ENCODE measurements at regions not wholly inside any gene's neighbourhood (a gene's known extent, or its start where the extent isn't known, plus 50 kb on each side); places are given as distances from the start of the nearest gene placed in this dataset.
"Not testable (repeated sequence)": the region's sequence is repeated elsewhere in the genome, so short reads cannot be mapped to it uniquely, and the experiment has no call there.

- DNase-seq, result no peak
Measured at GRCh38 chr5:159582756-159583541, 252.7 kb upstream of the IL12B start.

GRCh38 chr5:159586921-159587320 is 256.6 kb upstream of the IL12B start:
- DNase-seq, result no peak

- no peak for DNase-seq
Measured at GRCh38 chr5:159588941-159589340, 258.7 kb upstream of the IL12B start.

DNA sequence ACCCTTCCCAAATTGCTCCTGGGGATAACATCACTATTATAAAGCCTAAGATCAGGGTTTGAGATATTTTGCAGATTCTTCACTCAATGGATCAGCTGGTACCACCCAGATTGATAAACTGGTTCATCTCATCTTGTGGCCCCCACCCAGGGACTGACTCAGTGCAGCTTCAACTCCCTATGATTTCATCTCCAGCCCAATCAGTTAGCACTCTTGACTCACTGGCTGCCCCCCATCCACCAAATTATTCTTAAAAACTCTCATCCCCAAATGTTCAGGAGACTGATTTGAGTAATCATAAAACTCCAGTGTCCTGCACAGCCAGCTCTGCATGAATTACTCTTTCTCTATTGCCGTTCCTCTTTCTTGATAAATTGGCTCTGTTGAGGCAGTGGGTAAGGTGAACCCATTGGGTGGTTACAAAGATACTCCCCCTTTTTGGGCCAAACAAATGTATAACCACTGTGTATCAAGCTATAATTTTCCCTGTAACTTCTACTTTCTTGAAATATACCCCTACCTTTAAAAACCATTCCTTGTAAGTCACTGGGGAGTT is 263.3 kb upstream of the IL12B start:
- no peak for DNase-seq

GRCh38 chr5:159595561-159595960 is 265.3 kb upstream of the IL12B start:
- DNase-seq, result not testable (repeated sequence)

- no peak for DNase-seq
Measured at GRCh38 chr5:159601216-159601615, 270.9 kb upstream of the IL12B start.

GRCh38 chr5:159602434-159602833 is 272.1 kb upstream of the IL12B start:
- no peak for DNase-seq

DNA sequence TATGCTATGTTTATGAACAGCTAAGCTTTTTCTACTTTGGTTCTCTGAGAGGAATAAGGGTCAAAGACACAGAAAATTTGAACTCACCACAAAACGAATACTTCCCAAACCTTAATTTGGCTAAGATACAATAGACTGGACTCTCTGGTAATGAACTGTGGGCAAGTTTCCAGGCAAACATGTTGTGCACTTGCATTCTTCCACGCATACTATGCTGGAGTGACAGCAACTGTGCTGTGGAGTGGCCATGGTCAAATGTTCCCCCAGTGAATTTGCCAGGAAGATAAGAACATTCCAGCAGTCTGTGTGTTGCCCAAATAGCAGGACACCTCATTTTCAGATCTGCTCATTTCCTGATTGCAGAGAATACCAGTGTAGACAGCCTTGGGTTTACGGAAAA is 275.3 kb upstream of the IL12B start:
- DNase-seq, result no peak

DNA sequence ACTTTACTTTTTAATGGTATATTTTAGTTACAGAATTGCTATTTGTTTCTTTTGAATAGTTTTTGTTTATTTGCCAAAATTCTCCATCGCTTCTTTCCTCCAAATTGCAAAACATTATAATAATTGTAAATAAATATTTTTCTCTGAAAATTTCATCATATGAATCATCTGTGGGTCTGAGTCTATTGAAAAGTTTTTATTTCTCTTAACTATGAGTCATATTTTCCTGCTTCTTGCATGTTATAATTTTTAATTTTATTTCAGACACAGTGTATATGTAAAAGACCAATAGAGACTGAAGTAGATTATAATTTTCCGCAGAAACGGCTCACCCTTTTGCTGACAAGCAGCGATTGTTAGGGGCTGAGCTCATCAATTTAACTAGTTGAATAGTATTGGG is 279.1 kb upstream of the IL12B start:
- DNase-seq, result no peak

- DNase-seq, result no peak
Measured at GRCh38 chr5:159610966-159611579, 280.8 kb upstream of the IL12B start.

- peak in 1 of 51 donors; percentile 3 for DNase-seq
Measured at GRCh38 chr5:159616952-159617351, 286.7 kb upstream of the IL12B start.

DNA sequence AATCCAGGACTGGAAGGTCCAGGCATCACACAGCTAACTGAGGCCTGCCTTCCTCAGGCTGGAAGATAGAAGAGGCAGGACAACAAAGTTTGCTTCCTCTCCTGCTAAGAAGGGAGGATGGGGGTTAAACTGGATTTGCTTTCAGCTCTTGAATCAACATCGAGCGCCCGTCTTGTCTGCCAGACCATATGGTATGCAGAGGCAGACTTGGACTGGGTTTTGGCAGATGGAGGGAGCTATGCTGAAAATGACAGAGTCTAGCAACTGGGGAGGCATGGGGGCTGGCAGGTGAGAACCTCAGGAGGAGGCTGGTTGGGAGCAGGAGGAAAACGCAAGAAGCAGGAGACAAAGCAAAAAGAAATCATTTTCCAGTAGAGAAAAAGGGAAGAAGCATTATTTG is 289.5 kb upstream of the IL12B start:
- DNase-seq, result peak in 2 of 51 donors; percentile 3 to 35

DNA sequence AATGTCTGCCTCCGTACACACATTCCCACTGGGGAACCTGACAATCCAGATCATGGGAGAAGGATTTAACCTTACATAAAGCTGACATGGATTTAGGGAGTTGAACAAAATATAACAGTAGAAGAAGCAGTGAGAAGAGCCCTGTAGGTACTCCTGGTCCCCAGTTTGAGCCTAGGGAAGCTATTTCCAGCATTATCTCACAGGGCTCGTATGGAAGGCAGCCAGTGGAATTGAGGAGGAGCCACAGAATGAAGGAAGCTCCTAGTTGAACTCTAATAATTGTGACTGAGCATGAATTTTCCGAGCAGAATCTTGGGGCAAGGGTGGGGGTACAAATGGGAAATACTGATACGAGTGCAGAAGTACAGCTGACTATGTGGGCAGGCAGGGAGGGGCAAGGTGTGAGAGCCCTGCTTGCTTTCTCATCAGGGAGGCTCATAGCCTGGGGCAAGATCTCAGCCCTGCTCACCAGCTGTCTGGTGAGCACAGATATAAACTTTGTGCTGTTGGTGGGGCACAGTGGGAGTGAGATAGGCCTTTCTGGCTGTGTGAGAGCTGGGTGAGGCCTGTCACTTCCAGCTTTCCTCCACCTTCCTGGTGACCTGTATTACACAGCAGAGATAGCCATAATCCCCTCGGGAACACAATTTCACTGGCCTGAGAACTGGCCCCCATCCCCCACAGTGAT is 290.7 kb upstream of the IL12B start:
- DNase-seq, result no peak

DNA sequence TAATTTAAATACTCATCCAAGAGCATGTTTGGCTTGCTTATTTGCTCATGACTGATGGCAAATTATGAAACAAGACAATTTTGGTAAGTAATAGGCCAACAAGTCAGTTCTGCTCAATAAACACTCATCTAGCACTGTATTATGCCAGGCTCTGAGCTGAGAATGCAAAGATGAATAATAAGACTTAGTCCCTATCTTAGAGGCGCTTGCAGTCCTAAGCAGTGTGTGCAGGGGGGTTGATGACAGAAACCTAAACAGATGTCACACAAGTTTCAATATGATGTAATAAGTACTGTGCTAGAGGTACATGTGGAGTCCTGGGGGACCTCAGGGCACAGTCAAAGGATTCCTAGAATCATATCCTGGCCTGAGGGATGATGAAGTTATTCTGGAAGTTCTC is 287.6 kb upstream of the ADRA1B start:
- DNase-seq, result no peak

DNA sequence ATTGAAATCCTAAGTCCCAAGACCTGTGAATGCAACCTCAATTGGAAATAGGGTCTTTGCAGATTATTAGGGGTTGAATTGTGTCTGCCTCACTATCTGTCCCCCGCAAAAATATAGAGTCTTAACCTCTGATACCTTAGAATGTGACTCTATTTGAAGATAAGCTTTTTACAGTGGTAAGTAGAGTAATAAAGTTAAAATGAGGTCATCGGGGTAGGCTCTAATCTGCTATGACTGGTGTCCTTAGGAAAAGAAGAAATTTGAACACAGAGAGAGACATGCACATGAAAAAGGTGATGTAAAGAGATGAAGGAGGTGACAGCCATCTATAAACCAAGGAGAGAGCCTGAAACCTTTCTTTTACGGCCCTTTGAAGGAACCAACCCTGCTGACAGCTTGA is 287.1 kb upstream of the ADRA1B start:
- DNase-seq, result no peak

- no peak for DNase-seq
Measured at GRCh38 chr5:159630545-159630944, 285.7 kb upstream of the ADRA1B start.

GRCh38 chr5:159631001-159631400 is 285.3 kb upstream of the ADRA1B start:
- no peak for DNase-seq

DNA sequence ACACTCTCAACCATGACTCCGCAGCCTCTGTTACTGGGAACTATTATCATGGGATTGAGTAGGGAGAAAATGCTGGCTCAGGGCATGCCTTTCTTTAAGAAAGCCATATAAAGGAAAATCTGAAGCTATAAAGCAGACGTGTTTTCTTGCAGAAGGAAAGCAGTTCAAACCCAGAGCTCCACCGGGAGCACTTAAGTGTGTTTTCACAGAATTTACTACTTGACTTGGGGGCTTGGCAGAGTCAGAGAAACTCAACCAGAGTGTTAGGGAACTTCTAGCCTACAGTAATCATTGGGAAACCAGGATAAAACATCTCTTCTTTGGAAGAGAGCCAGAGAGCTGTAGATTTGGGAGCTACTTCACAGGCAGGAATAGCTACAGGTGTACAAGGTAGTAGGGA is 283.4 kb upstream of the ADRA1B start:
- DNase-seq, result no peak

DNA sequence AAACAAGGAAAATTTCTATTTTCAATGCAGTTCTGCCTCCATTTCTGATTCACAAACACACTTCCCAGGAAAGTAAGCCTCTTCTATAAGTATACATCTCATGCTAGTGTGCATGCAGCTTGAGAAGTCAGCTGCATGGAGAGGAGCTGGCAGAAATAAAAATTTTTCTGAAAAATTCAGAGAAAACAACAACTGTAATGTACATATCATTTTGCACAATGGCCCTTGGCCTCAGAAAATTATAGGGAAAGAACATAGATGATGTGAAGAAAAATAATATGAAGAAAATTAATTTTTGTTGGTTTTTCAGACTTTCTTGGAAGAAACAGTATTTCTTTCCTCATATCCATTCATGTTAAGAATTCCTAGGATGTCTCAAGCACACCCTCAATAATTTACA is 277.8 kb upstream of the ADRA1B start:
- DNase-seq, result no peak

DNA sequence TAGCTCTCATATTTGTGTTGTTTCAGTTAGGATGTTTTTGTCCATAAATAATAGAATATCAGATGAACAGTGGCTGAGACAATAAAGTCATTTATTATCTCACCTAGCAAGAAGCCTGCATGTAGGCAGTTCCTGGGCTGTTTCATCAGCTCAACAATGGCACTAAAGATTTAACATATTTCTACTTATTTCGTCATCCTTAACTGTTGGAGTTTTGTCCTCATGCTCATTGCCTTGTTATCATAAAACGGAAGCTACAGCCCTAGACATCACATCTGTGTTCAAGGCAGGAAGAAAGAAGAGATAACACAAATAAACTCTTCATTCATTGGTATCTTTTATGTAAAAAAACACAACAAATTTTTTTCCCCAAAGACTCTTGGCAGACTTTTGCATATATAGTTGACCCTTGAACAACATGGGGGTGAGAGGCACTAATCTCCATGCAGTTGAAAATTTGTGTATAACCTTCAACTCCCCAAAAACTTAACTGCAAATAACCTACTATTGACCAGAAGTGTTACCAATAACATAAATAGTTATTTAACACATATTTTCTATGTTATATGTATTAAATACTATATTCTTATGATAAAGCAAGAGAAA is 277.2 kb upstream of the ADRA1B start:
- no peak for DNase-seq

DNA sequence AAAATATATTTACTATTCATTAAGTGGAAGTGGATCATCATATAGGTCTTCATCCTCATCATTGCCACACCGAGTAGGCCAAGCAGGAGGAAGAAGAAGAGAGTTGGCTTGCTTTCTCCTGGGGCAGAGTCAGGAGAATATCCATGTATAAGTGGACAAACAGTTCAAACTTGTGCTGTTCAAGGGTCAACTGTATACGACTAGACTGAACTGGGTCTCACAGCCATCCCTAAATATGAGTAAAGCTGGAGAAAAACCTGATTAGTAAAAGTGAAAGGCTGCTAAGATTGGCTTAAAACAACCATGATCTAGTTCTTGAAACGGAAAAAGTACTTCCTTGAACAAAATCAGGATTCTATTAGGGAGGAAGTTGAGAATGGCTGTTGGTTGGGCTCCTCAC is 276.7 kb upstream of the ADRA1B start:
- DNase-seq, result no peak

- peak in 1 of 51 donors; percentile 1 for DNase-seq
Measured at GRCh38 chr5:159640446-159640845, 275.8 kb upstream of the ADRA1B start.
